AG04449 (cell line): ENCODE measurements at regions not wholly inside any gene's neighbourhood (a gene's known extent, or its start where the extent isn't known, plus 50 kb on each side); places are given as distances from the start of the nearest gene placed in this dataset.

Experiments used
- CTCF ChIA-PET: fragments of 350-600 bp; formaldehyde crosslinking; extraction: SDS; loops from one replicate; lab custom pipeline; 2021; ENCODE audit warnings: antibody characterized with exemption; lab: Yijun Ruan, JAX
- POLR2A ChIA-PET: fragments of 400-600, 350-600 bp; formaldehyde crosslinking; extraction: SDS; loops from one replicate; lab custom pipeline; 2020; ENCODE audit warnings: antibody characterized with exemption, inconsistent platforms; lab: Yijun Ruan, JAX
- DNase-seq: peaks from one replicate; pipeline ENCODE4 v3.0.0-alpha.2; 2010; ENCODE audit warnings: low read depth, low spot score
- H3K4me3 ChIP-seq: 2 replicates; pipeline ENCODE4 v1.5.1; 2011; ENCODE audit warnings: low read depth, mild to moderate bottlenecking, control low read depth, low read length
- CTCF ChIP-seq: IDR thresholded peaks from one replicate; pipeline ENCODE4 v1.5.1; 2011; ENCODE audit warnings: mild to moderate bottlenecking, moderate library complexity, low read length, control low read depth, inconsistent platforms; ENCODE audit not compliant: insufficient read depth; ENCODE audit errors: missing control alignments

DNA sequence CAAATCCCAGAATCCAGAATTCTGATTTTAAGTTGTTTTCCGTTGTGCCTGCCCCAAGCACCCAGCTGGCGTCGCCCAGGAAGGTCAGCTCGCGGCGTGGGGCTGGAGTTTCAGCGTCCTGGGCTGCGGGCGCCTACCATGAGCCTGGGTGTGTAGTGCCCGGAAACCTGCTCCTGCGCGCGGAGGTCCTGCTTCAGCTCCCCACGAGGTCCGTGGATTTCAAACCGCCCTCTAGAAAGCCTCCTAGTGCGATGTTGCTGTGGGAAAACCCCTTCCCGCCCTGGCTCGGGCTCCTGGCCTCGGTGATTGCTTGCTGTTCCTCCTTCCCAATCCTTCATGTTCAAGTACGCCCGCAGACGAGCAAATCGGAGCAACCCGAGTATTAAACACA lies 51.3 kb upstream of the NRN1 start:
- DNase-seq, result no peak
- no peak for TF ChIP-seq CTCF
- ChIA-PET POLR2A (no interaction called here), CTCF (interaction anchor here (1.3 to 4.5 kb wide), 5 partner anchors 10 to 587 kb away, joined by 3 to 39 read pairs (median 4); no protein-coding TSS in a partner anchor)
- no peak overlapping the region for H3K4me3 ChIP-seq

- TF ChIP-seq CTCF, result peak; percentile 49
- H3K4me3 ChIP-seq, result no peak overlapping the region
- DNase-seq, result peak; percentile 21
- ChIA-PET POLR2A (no interaction called here), CTCF (interaction anchor here (0.7 to 4.5 kb wide), 12 partner anchors 10 to 635 kb away, joined by 3 to 39 read pairs (median 3); no protein-coding TSS in a partner anchor)
These were observed 50.8 kb upstream of the NRN1 start for GRCh38 chr6:6057442-6058053.
